ENCODE measurements at regions not wholly inside any gene's neighbourhood (a gene's known extent, or its start where the extent isn't known, plus 50 kb on each side); places are given as distances from the start of the nearest gene placed in this dataset.

DNA sequence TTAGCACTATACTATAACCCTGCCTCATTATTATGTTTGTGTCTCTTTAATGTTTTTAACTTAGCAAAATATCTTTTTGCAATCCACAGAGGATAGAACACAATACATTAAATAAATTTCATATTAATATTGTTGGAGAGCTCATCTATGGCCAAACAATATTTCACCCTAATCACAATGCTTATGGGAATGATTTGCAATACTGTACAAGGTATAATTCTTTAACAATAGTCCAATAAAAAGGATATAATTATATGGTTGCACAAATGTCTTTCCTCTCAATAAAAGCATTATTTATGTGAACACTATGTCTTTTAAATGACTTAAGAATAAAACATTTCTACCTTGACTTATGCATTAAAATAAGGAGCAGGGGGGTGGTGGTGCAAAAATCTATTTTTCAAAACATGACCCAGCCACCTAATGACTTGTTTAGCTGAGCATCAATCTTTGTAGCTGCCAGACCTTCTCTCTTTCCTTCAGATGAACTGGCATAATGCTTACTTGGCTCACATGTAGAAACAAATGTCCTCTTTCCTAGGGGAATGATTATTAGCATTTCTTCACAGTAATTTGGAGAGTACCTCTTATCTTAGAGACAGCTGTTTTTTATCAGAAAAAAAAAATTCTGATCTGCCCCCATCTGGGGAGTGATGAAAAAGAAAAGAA, 1933.6 kb upstream of the LRRTM1 start:
- TF ChIP-seq, protein P1, sequence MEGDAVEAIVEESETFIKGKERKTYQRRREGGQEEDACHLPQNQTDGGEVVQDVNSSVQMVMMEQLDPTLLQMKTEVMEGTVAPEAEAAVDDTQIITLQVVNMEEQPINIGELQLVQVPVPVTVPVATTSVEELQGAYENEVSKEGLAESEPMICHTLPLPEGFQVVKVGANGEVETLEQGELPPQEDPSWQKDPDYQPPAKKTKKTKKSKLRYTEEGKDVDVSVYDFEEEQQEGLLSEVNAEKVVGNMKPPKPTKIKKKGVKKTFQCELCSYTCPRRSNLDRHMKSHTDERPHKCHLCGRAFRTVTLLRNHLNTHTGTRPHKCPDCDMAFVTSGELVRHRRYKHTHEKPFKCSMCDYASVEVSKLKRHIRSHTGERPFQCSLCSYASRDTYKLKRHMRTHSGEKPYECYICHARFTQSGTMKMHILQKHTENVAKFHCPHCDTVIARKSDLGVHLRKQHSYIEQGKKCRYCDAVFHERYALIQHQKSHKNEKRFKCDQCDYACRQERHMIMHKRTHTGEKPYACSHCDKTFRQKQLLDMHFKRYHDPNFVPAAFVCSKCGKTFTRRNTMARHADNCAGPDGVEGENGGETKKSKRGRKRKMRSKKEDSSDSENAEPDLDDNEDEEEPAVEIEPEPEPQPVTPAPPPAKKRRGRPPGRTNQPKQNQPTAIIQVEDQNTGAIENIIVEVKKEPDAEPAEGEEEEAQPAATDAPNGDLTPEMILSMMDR (IDR thresholded peaks at IDR 0.05): no peak
- TF ChIP-seq TCF7L2 (IDR thresholded peaks at IDR 0.05; ENCODE audit: low read depth, low read length): no peak

All from Panc1 (cell line).